ENCODE measurements at regions not wholly inside any gene's neighbourhood (a gene's known extent, or its start where the extent isn't known, plus 50 kb on each side); places are given as distances from the start of the nearest gene placed in this dataset.
A peak's percentile ranks its signal among the peaks of the same experiment; 100 is the strongest.

DNA sequence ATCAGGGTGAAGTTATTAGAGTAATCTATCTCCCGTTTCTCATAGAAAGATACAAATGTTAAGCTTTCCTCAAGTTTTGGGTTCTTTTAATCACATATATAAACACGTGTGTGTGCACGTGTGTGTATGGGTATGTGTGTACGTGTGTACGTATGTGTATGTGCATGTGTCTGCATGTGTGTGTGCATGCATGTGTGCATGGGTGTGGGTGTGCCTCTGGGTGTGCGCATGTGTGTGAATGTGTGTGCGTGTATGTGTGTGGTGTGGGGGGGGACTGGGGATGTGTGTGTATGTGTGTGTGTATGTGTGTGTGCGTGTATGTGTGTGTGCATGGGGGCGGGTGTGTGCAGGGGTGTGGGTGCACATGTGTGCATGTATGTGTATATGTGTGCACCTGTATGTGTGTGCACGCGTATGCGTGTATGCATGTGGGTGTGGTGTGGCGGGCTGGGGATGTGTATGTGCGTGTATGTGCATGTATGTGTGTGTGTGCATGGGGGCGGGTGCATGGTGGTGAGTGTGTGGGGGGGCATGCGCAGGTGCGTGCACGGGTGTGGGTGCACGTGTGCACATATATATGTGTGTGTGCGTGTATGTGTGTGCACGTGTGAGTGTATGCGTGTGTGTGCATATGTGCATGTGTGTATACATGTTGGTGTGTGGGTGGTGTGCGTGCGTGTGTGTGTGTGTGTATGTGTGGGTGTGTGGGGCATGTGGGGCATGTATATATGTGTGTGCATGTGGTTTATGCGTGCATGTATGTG lies 304.0 kb downstream of the MBD2 start:
- Histone ChIP-seq H3K27ac (no peak overlapping the region), H3K4me3 (no peak overlapping the region), H3K27me3 (no peaks in the 10 kb centered on the region), H3K36me3 (no peaks in the 10 kb centered on the region), H3K9me3 (no peaks in the 10 kb centered on the region), H3K4me1 (no peaks in the 10 kb centered on the region)
- TF ChIP-seq, protein P1, sequence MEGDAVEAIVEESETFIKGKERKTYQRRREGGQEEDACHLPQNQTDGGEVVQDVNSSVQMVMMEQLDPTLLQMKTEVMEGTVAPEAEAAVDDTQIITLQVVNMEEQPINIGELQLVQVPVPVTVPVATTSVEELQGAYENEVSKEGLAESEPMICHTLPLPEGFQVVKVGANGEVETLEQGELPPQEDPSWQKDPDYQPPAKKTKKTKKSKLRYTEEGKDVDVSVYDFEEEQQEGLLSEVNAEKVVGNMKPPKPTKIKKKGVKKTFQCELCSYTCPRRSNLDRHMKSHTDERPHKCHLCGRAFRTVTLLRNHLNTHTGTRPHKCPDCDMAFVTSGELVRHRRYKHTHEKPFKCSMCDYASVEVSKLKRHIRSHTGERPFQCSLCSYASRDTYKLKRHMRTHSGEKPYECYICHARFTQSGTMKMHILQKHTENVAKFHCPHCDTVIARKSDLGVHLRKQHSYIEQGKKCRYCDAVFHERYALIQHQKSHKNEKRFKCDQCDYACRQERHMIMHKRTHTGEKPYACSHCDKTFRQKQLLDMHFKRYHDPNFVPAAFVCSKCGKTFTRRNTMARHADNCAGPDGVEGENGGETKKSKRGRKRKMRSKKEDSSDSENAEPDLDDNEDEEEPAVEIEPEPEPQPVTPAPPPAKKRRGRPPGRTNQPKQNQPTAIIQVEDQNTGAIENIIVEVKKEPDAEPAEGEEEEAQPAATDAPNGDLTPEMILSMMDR (IDR thresholded peaks at IDR 0.05) = no peak
- TF ChIP-seq POLR2A (IDR thresholded peaks at IDR 0.05) = no peak
- no peak for ATAC-seq
- DNase-seq = no peak
- 91% methylated on average over 15 of the region's 25 CpGs for WGBS (ENCODE audit: insufficient coverage, low coverage, low lambda C conversion rate, missing lambda C conversion rate)
- intact Hi-C loops (cut with DNase I) = no loop called here

DNA sequence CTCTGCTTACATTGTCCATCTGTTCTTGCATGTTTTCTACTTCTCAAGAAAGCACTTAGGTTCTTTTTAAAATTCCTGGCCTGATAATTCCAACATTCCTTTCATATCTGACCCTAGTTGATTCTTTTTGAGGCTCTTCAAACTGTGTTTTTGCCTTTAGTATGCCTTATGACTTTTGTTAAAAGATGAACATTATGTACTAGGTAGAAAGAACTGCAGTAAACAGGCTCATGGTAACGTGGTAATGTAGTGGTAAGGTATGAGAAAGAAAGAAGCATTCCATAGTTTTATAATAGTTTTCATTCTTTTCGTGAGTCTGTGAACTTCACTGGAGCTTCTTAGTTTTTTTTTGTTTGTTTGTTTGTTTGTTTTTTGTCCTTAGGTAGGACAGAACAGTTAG lies 306.4 kb downstream of the MBD2 start:
- H3K9me3 ChIP-seq = no peaks in the 10 kb centered on the region
- no peaks in the 10 kb centered on the region for H3K36me3 ChIP-seq
- no peaks in the 10 kb centered on the region for H3K4me1 ChIP-seq
- 34% methylated on average over 2 of the region's 2 CpGs for WGBS (ENCODE audit: insufficient coverage, low coverage, low lambda C conversion rate, missing lambda C conversion rate)
- DNase-seq (no peak), ATAC-seq (no peak)
- no peaks in the 10 kb centered on the region for H3K27me3 ChIP-seq
- H3K4me3 ChIP-seq = no peak overlapping the region
- H3K27ac ChIP-seq = no peak overlapping the region
- TF ChIP-seq, protein P1 (IDR thresholded peaks at IDR 0.05) = no peak
- TF ChIP-seq POLR2A (IDR thresholded peaks at IDR 0.05) = no peak
- intact Hi-C loops (cut with DNase I) = no loop called here

DNA sequence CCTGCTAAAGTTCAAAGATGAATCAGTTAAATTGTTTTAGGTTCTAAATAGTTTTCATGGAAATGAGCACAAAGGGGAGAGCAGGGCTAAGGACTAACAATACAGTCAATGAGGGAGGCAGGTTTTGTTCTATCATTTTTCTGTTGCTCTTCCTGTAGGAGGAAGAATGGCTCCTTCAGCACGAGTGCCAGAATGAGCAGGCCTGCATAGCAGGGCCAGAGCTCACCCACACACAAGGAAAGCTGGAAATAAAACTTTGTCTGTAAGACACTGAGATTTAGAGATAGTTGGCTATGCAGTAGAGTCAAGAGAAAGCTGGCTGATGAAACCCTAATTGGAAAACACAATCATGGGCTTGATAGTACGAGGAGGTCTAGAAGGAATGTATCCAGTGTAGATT lies 313.3 kb downstream of the MBD2 start:
- no peak for DNase-seq
- Histone ChIP-seq H3K9me3 (no peaks in the 10 kb centered on the region), H3K36me3 (no peaks in the 10 kb centered on the region), H3K4me3 (no peak overlapping the region), H3K27ac (no peak overlapping the region), H3K27me3 (no peaks in the 10 kb centered on the region), H3K4me1 (no peaks in the 10 kb centered on the region)
- 46% methylated on average over 2 of the region's 2 CpGs for WGBS (ENCODE audit: insufficient coverage, low coverage, low lambda C conversion rate, missing lambda C conversion rate)
- intact Hi-C loops (cut with DNase I) = no loop called here
- no peak for ATAC-seq
- TF ChIP-seq, protein P1 (IDR thresholded peaks at IDR 0.05) = no peak

DNA sequence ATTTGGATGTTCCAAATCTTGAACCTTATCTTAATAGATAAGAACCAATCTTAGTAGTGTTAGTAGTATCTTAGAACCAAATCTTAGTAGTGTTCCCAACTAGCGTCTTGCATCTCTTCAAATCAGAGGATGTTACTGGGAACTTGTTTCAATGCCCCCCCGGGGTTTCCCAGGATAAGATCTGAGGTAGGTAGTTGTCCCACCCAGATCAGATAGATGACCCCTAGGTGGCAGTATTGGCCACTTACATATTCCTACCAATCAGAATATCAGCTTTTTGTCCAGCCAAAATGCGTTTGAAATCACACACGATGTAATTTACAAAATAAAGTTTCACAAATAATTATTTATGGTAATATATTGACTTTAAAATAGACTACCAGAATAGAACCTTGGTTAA lies 314.8 kb downstream of the MBD2 start:
- no peaks in the 10 kb centered on the region for H3K9me3 ChIP-seq
- intact Hi-C loops (cut with DNase I) = no loop called here
- H3K4me1 ChIP-seq = no peaks in the 10 kb centered on the region
- 46% methylated on average over 4 of the region's 4 CpGs for WGBS (ENCODE audit: insufficient coverage, low coverage, low lambda C conversion rate, missing lambda C conversion rate)
- no peak for DNase-seq
- H3K4me3 ChIP-seq = no peak overlapping the region
- H3K27ac ChIP-seq = no peak overlapping the region
- no peaks in the 10 kb centered on the region for H3K36me3 ChIP-seq
- TF ChIP-seq, protein P1 (IDR thresholded peaks at IDR 0.05) = peak in 3 of 4 donors; percentile 27 to 41 (median 37)
- no peak for TF ChIP-seq POLR2A (IDR thresholded peaks at IDR 0.05)
- no peaks in the 10 kb centered on the region for H3K27me3 ChIP-seq
- ATAC-seq = peak in 1 of 4 donors; percentile 61

DNA sequence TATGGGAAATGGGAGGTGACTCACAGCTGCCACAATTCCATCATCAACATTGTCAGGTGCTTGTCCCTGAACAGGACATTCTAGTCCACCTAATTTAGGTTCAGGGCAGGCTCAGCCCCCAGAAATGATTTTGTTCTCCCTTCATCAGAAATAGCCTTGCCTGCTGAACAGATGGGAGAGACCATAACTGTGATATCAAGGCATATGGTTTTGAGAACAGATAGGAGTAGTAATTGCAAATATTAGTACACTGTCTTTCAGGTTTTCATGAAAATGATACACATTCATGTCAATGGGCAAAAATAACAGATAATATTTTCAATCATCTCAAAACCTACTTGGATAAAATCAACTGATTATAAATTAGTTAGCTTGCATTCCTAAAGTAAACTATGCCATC lies 316.5 kb downstream of the MBD2 start:
- TF ChIP-seq POLR2A (IDR thresholded peaks at IDR 0.05) = no peak
- TF ChIP-seq, protein P1 (IDR thresholded peaks at IDR 0.05) = no peak
- ATAC-seq (no peak), DNase-seq (no peak)
- Histone ChIP-seq H3K27me3 (no peaks in the 10 kb centered on the region), H3K27ac (no peak overlapping the region), H3K36me3 (no peaks in the 10 kb centered on the region), H3K4me1 (no peaks in the 10 kb centered on the region), H3K9me3 (no peaks in the 10 kb centered on the region), H3K4me3 (no peak overlapping the region)
- intact Hi-C loops (cut with DNase I) = no loop called here
